ENCODE measurements at regions not wholly inside any gene's neighbourhood (a gene's known extent, or its start where the extent isn't known, plus 50 kb on each side); places are given as distances from the start of the nearest gene placed in this dataset.

GRCh38 chr21:17406202-17406601 is 106.6 kb upstream of the CXADR start:
- no peak for TF ChIP-seq CTCF (IDR thresholded peaks at IDR 0.05; ENCODE audit: low read length, missing control alignments)
- no peak overlapping the region for H3K4me3 ChIP-seq (replicated peaks; ENCODE audit: low read depth, low read length)
- no peak for DNase-seq (ENCODE audit: low read depth)

GRCh38 chr21:17414766-17415165 is 98.1 kb upstream of the CXADR start:
- H3K4me3 ChIP-seq (replicated peaks; ENCODE audit: low read depth, low read length), result no peak overlapping the region
- TF ChIP-seq CTCF (IDR thresholded peaks at IDR 0.05; ENCODE audit: low read length, missing control alignments), result no peak
- DNase-seq (ENCODE audit: low read depth), result peak; percentile 49

GRCh38 chr21:17416139-17416538 is 96.7 kb upstream of the CXADR start:
- H3K4me3 ChIP-seq (replicated peaks; ENCODE audit: low read depth, low read length), result no peak overlapping the region
- TF ChIP-seq CTCF (IDR thresholded peaks at IDR 0.05; ENCODE audit: low read length, missing control alignments), result no peak
- DNase-seq (ENCODE audit: low read depth), result peak; percentile 94

- H3K4me3 ChIP-seq (replicated peaks; ENCODE audit: low read depth, low read length), result no peak overlapping the region
- no peak for TF ChIP-seq CTCF (IDR thresholded peaks at IDR 0.05; ENCODE audit: low read length, missing control alignments)
- no peak for DNase-seq (ENCODE audit: low read depth)
These were observed 89.9 kb upstream of the CXADR start for GRCh38 chr21:17422931-17423330.

- TF ChIP-seq CTCF (IDR thresholded peaks at IDR 0.05; ENCODE audit: low read length, missing control alignments), result no peak
- no peak for DNase-seq (ENCODE audit: low read depth)
- H3K4me3 ChIP-seq (replicated peaks; ENCODE audit: low read depth, low read length), result no peak overlapping the region
These were observed 85.7 kb upstream of the CXADR start for GRCh38 chr21:17427157-17427556.

- DNase-seq (ENCODE audit: low read depth), result no peak
- no peak for TF ChIP-seq CTCF (IDR thresholded peaks at IDR 0.05; ENCODE audit: low read length, missing control alignments)
- no peak overlapping the region for H3K4me3 ChIP-seq (replicated peaks; ENCODE audit: low read depth, low read length)
These were observed 84.9 kb upstream of the CXADR start for GRCh38 chr21:17427831-17428483.

- DNase-seq (ENCODE audit: low read depth), result no peak
- no peak overlapping the region for H3K4me3 ChIP-seq (replicated peaks; ENCODE audit: low read depth, low read length)
- TF ChIP-seq CTCF (IDR thresholded peaks at IDR 0.05; ENCODE audit: low read length, missing control alignments), result no peak
These were observed 84.4 kb upstream of the CXADR start for GRCh38 chr21:17428484-17428869.

Data from fibroblast of pulmonary artery (primary cell).